HEK293 (cell line): ENCODE measurements at regions not wholly inside any gene's neighbourhood (a gene's known extent, or its start where the extent isn't known, plus 50 kb on each side); places are given as distances from the start of the nearest gene placed in this dataset.

Experiments
- CTCF ChIA-PET: fragments of 350-600 bp; formaldehyde crosslinking; extraction: SDS; loops from one replicate; lab custom pipeline; 2021; ENCODE audit warnings: antibody characterized with exemption; lab: Yijun Ruan, JAX
- POLR2A ChIA-PET: fragments of 300-600 bp; formaldehyde crosslinking; extraction: SDS; loops from one replicate; lab custom pipeline; 2020; ENCODE audit warnings: antibody characterized with exemption, inconsistent platforms; lab: Yijun Ruan, JAX
- H3K27ac ChIP-seq: fragments of 200-500 bp; sonication (Bioruptor generic); 2 replicates; pipeline ENCODE4 v1.5.1; 2014; ENCODE audit warnings: low read depth, low read length, control low read depth, inconsistent platforms; ENCODE audit errors: extremely low read depth
- H3K36me3 ChIP-seq, 2 experiments: fragments of 200-500 bp in 1 of 2; sonication (Bioruptor generic) in 1 of 2; 1 replicate in 1 of 2; 2 replicates in 1 of 2; pipeline ENCODE4 v1.5.1; 2014 to 2017; ENCODE audit warnings: inconsistent platforms in 2 of 2, low read length in 2 of 2; ENCODE audit not compliant: control insufficient read depth in 2 of 2, insufficient read depth in 1 of 2
- H3K4me1 ChIP-seq: fragments of 200-500 bp; sonication (Bioruptor generic); 2 replicates; pipeline ENCODE4 v1.5.1; 2014; ENCODE audit warnings: mild to moderate bottlenecking, low read length, inconsistent platforms; ENCODE audit not compliant: control insufficient read depth, insufficient read depth
- H3K4me3 ChIP-seq: 2 replicates; pipeline ENCODE4 v1.5.1; 2011; ENCODE audit warnings: low read depth, mild to moderate bottlenecking, control low read depth, low read length, moderate library complexity
- H3K9me3 ChIP-seq: fragments of 200-500 bp; sonication (Bioruptor generic); 2 replicates; pipeline ENCODE4 v1.5.1; 2014; ENCODE audit warnings: low read depth, low read length, inconsistent platforms; ENCODE audit not compliant: control insufficient read depth, insufficient read depth
- GLI4 ChIP-seq: fragments of 450-650 bp; formaldehyde crosslinking; IDR thresholded peaks from 2 replicates; pipeline ENCODE4 v1.5.1; 2016; ENCODE audit warnings: missing biosample characterization, missing genetic modification characterization
- IKZF3 ChIP-seq: fragments of 450-650 bp; IDR thresholded peaks from 2 replicates; pipeline ENCODE4 v1.5.0; 2018; ENCODE audit warnings: missing biosample characterization, mild to moderate bottlenecking, missing genetic modification characterization, moderate library complexity
- KLF8 ChIP-seq: fragments of 450-650 bp; formaldehyde crosslinking; IDR thresholded peaks from 2 replicates; pipeline ENCODE4 v1.5.1; 2016; ENCODE audit warnings: missing biosample characterization, missing genetic modification characterization
- SP7 ChIP-seq: fragments of 450-650 bp; formaldehyde crosslinking; IDR thresholded peaks from 2 replicates; pipeline ENCODE4 v1.5.1; 2016; ENCODE audit warnings: missing biosample characterization, missing genetic modification characterization
- ZNF114 ChIP-seq: fragments of 450-650 bp; formaldehyde crosslinking; IDR thresholded peaks from 2 replicates; pipeline ENCODE4 v1.5.0; 2017; ENCODE audit warnings: missing biosample characterization, missing genetic modification characterization
- ZNF132 ChIP-seq: fragments of 450-650 bp; formaldehyde crosslinking; IDR thresholded peaks from 2 replicates; pipeline ENCODE4 v1.5.1; 2017; ENCODE audit warnings: missing biosample characterization, missing genetic modification characterization, borderline replicate concordance
- ZNF169 ChIP-seq: fragments of 450-650 bp; formaldehyde crosslinking; IDR thresholded peaks from 2 replicates; pipeline ENCODE4 v1.5.1; 2016; ENCODE audit warnings: missing biosample characterization, missing genetic modification characterization
- ZNF202 ChIP-seq: fragments of 450-650 bp; formaldehyde crosslinking; IDR thresholded peaks from 2 replicates; pipeline ENCODE4 v1.5.1; 2016; ENCODE audit warnings: missing biosample characterization, missing genetic modification characterization, borderline replicate concordance
- ZNF211 ChIP-seq: fragments of 450-650 bp; formaldehyde crosslinking; IDR thresholded peaks from 2 replicates; pipeline ENCODE4 v1.5.1; 2016; ENCODE audit warnings: low read depth, missing biosample characterization, missing genetic modification characterization
- ZNF404 ChIP-seq: fragments of 450-650 bp; formaldehyde crosslinking; IDR thresholded peaks from 2 replicates; pipeline ENCODE4 v1.5.1; 2017; ENCODE audit warnings: missing biosample characterization, missing genetic modification characterization
- ZNF623 ChIP-seq: fragments of 450-650 bp; formaldehyde crosslinking; IDR thresholded peaks from 2 replicates; pipeline ENCODE4 v1.5.1; 2016; ENCODE audit warnings: missing biosample characterization, missing genetic modification characterization
- ZNF785 ChIP-seq: fragments of 450-650 bp; formaldehyde crosslinking; IDR thresholded peaks from 2 replicates; pipeline ENCODE4 v1.5.1; 2016; ENCODE audit warnings: missing biosample characterization, missing genetic modification characterization
- ZNF830 ChIP-seq: fragments of 450-650 bp; IDR thresholded peaks from 2 replicates; pipeline ENCODE4 v1.5.0; 2018; ENCODE audit warnings: missing biosample characterization, missing genetic modification characterization, low read depth, mild to moderate bottlenecking, moderate library complexity
- TF ChIP-seq, protein P1 (sequence below): fragments of 450-650 bp; formaldehyde crosslinking; IDR thresholded peaks from 2 replicates; pipeline ENCODE4 v1.5.0; 2017; ENCODE audit warnings: missing biosample characterization, missing genetic modification characterization, borderline replicate concordance
- TF ChIP-seq, protein P2 (sequence below): fragments of 450-650 bp; formaldehyde crosslinking; IDR thresholded peaks from 2 replicates; pipeline ENCODE4 v1.5.1; 2017; ENCODE audit warnings: missing biosample characterization, missing genetic modification characterization
- TF ChIP-seq, protein P3 (sequence below): fragments of 450-650 bp; formaldehyde crosslinking; conservative IDR thresholded peaks from 2 replicates; pipeline ENCODE4 v1.5.1; 2016; ENCODE audit warnings: low read depth, missing biosample characterization, missing genetic modification characterization
- TF ChIP-seq, protein P4 (sequence below): fragments of 450-650 bp; formaldehyde crosslinking; IDR thresholded peaks from 2 replicates; pipeline ENCODE4 v1.5.1; 2016; ENCODE audit warnings: missing biosample characterization, missing genetic modification characterization, low read depth
- TF ChIP-seq, protein P5 (sequence below): fragments of 450-650 bp; formaldehyde crosslinking; IDR thresholded peaks from 2 replicates; pipeline ENCODE4 v1.5.1; 2016; ENCODE audit warnings: missing biosample characterization, missing genetic modification characterization
- TF ChIP-seq, protein P6 (sequence below): fragments of 450-650 bp; formaldehyde crosslinking; IDR thresholded peaks from 2 replicates; pipeline ENCODE4; 2016; ENCODE audit warnings: missing biosample characterization, missing genetic modification characterization

DNA sequence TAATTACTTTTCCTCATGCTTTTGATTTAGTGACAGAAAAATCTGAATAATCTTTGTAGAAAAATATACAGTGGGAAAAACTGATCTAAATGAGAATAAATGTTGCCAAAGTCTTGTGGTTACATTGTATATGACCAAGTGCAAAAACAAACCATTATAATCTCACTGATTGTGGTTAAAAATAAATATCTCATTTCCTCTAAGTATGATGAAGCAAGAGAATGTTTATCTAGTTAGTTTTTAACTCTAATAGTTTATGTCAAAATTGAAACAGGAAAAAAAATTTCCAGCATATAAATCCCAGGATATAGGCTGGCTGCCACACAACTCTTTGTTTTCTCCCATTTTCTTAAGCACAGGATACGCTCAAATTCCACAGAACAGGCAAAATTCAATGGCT is 392.7 kb upstream of the ID4 start:
- ChIA-PET CTCF (no interaction called here), POLR2A (no interaction called here)
- Histone ChIP-seq H3K36me3 (no peaks in the 10 kb centered on the region), H3K9me3 (no peaks in the 10 kb centered on the region), H3K4me3 (no peak overlapping the region), H3K27ac (no peak overlapping the region), H3K4me1 (no peaks in the 10 kb centered on the region)
- TF ChIP-seq ZNF202 (tag by site-specific recombination) (no peak), ZNF785 (no peak), KLF8 (tag by site-specific recombination) (no peak), ZNF830 (tag by site-specific recombination) (no peak)
- TF ChIP-seq, protein P1, sequence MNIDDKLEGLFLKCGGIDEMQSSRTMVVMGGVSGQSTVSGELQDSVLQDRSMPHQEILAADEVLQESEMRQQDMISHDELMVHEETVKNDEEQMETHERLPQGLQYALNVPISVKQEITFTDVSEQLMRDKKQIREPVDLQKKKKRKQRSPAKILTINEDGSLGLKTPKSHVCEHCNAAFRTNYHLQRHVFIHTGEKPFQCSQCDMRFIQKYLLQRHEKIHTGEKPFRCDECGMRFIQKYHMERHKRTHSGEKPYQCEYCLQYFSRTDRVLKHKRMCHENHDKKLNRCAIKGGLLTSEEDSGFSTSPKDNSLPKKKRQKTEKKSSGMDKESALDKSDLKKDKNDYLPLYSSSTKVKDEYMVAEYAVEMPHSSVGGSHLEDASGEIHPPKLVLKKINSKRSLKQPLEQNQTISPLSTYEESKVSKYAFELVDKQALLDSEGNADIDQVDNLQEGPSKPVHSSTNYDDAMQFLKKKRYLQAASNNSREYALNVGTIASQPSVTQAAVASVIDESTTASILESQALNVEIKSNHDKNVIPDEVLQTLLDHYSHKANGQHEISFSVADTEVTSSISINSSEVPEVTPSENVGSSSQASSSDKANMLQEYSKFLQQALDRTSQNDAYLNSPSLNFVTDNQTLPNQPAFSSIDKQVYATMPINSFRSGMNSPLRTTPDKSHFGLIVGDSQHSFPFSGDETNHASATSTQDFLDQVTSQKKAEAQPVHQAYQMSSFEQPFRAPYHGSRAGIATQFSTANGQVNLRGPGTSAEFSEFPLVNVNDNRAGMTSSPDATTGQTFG (tag by site-specific recombination), result no peak
- TF ChIP-seq, protein P2, sequence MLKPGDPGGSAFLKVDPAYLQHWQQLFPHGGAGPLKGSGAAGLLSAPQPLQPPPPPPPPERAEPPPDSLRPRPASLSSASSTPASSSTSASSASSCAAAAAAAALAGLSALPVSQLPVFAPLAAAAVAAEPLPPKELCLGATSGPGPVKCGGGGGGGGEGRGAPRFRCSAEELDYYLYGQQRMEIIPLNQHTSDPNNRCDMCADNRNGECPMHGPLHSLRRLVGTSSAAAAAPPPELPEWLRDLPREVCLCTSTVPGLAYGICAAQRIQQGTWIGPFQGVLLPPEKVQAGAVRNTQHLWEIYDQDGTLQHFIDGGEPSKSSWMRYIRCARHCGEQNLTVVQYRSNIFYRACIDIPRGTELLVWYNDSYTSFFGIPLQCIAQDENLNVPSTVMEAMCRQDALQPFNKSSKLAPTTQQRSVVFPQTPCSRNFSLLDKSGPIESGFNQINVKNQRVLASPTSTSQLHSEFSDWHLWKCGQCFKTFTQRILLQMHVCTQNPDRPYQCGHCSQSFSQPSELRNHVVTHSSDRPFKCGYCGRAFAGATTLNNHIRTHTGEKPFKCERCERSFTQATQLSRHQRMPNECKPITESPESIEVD (tag by site-specific recombination), result no peak

DNA sequence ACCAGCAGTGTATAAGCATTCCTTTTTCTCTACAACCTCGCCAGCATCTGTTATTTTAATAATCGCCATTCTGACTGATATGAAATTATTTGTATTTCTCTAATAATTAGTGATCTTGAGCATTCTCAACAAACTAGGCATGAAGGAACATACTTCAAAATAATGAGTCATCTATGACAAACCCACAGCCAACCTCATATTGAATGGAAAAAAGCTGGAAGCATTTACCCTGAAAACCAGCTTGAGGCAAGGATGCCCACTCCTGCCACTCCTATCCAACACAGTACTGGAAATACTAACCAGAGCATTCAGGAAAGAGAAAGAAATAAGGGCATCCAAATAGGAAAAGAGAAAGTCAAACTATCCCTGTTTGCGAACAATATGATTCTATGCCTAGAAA is 390.6 kb upstream of the ID4 start:
- H3K4me1 ChIP-seq, result no peaks in the 10 kb centered on the region
- TF ChIP-seq, protein P3, sequence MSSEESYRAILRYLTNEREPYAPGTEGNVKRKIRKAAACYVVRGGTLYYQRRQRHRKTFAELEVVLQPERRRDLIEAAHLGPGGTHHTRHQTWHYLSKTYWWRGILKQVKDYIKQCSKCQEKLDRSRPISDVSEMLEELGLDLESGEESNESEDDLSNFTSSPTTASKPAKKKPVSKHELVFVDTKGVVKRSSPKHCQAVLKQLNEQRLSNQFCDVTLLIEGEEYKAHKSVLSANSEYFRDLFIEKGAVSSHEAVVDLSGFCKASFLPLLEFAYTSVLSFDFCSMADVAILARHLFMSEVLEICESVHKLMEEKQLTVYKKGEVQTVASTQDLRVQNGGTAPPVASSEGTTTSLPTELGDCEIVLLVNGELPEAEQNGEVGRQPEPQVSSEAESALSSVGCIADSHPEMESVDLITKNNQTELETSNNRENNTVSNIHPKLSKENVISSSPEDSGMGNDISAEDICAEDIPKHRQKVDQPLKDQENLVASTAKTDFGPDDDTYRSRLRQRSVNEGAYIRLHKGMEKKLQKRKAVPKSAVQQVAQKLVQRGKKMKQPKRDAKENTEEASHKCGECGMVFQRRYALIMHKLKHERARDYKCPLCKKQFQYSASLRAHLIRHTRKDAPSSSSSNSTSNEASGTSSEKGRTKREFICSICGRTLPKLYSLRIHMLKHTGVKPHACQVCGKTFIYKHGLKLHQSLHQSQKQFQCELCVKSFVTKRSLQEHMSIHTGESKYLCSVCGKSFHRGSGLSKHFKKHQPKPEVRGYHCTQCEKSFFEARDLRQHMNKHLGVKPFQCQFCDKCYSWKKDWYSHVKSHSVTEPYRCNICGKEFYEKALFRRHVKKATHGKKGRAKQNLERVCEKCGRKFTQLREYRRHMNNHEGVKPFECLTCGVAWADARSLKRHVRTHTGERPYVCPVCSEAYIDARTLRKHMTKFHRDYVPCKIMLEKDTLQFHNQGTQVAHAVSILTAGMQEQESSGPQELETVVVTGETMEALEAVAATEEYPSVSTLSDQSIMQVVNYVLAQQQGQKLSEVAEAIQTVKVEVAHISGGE (tag by site-specific recombination), result no peak
- TF ChIP-seq ZNF211 (tag by site-specific recombination) (no peak), GLI4 (tag by site-specific recombination) (no peak), KLF8 (tag by site-specific recombination) (no peak)
- TF ChIP-seq, protein P4, sequence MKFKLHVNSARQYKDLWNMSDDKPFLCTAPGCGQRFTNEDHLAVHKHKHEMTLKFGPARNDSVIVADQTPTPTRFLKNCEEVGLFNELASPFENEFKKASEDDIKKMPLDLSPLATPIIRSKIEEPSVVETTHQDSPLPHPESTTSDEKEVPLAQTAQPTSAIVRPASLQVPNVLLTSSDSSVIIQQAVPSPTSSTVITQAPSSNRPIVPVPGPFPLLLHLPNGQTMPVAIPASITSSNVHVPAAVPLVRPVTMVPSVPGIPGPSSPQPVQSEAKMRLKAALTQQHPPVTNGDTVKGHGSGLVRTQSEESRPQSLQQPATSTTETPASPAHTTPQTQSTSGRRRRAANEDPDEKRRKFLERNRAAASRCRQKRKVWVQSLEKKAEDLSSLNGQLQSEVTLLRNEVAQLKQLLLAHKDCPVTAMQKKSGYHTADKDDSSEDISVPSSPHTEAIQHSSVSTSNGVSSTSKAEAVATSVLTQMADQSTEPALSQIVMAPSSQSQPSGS, result no peak
- H3K36me3 ChIP-seq, result no peaks in the 10 kb centered on the region
- H3K4me3 ChIP-seq, result no peak overlapping the region
- H3K27ac ChIP-seq, result no peak overlapping the region
- POLR2A ChIA-PET, result no interaction called here
- CTCF ChIA-PET, result interaction anchor here (0.9 kb wide), 1 partner anchor 8 kb away, joined by 3 read pairs; no protein-coding TSS in a partner anchor
- no peaks in the 10 kb centered on the region for H3K9me3 ChIP-seq

DNA sequence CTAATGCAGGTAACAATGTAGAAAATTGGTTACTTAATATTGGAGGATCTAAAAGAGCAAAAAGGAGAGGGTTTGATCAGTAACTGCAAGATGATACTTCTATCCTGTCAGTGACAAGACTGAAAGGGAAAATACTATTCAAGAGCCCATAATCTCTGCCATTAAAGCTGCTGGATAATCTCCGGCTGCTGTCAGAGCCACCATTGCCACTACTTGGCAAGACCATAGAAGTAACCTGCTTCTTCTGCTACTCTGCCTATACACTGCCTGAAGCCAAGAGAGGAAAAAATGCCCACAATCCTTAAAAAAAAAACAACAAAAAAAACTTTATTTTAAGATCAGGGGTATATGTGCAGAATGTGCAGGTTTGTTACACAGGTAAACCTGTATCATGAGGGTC is 386.5 kb upstream of the ID4 start:
- CTCF ChIA-PET, result interaction anchor here (0.5 to 0.6 kb wide), 2 partner anchors 353 to 1643 kb away, joined by 3 read pairs; no protein-coding TSS in a partner anchor
- Histone ChIP-seq H3K4me1 (peaks cover 2% of the 10 kb centered on the region; the same call in 1 of the 2 replicates), H3K27ac (no peak overlapping the region), H3K36me3 (no peaks in the 10 kb centered on the region), H3K9me3 (no peaks in the 10 kb centered on the region), H3K4me3 (no peak overlapping the region)
- POLR2A ChIA-PET, result no interaction called here
- no peak for TF ChIP-seq ZNF623 (tag by site-specific recombination)
- TF ChIP-seq SP7 (tag by site-specific recombination), result no peak
- TF ChIP-seq, protein P5, sequence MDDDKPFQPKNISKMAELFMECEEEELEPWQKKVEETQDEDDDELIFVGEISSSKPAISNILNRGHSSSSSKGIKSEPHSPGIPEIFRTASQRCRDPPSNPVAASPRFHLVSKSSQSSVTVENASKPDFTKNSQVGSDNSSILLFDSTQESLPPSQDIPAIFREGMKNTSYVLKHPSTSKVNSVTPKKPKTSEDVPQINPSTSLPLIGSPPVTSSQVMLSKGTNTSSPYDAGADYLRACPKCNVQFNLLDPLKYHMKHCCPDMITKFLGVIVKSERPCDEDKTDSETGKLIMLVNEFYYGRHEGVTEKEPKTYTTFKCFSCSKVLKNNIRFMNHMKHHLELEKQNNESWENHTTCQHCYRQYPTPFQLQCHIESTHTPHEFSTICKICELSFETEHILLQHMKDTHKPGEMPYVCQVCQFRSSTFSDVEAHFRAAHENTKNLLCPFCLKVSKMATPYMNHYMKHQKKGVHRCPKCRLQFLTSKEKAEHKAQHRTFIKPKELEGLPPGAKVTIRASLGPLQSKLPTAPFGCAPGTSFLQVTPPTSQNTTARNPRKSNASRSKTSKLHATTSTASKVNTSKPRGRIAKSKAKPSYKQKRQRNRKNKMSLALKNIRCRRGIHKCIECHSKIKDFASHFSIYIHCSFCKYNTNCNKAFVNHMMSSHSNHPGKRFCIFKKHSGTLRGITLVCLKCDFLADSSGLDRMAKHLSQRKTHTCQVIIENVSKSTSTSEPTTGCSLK, result no peak
- TF ChIP-seq KLF8 (tag by site-specific recombination), result no peak
- TF ChIP-seq, protein P6, sequence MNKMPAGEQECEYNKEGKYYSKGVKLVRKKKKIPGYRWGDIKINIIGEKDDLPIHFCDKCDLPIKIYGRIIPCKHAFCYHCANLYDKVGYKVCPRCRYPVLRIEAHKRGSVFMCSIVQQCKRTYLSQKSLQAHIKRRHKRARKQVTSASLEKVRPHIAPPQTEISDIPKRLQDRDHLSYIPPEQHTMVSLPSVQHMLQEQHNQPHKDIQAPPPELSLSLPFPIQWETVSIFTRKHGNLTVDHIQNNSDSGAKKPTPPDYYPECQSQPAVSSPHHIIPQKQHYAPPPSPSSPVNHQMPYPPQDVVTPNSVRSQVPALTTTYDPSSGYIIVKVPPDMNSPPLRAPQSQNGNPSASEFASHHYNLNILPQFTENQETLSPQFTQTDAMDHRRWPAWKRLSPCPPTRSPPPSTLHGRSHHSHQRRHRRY (tag by site-specific recombination), result no peak
- no peak for TF ChIP-seq ZNF114 (tag by site-specific recombination)
- TF ChIP-seq ZNF169, result no peak
- no peak for TF ChIP-seq ZNF132 (tag by site-specific recombination)
- no peak for TF ChIP-seq ZNF404 (tag by site-specific recombination)
- no peak for TF ChIP-seq IKZF3 (tag by site-specific recombination)
